ENCODE measurements at regions not wholly inside any gene's neighbourhood (a gene's known extent, or its start where the extent isn't known, plus 50 kb on each side); places are given as distances from the start of the nearest gene placed in this dataset.
"Not testable (repeated sequence)": the region's sequence is repeated elsewhere in the genome, so short reads cannot be mapped to it uniquely, and the experiment has no call there.

- not testable (repeated sequence) for DNase-seq
These were observed 172.9 kb upstream of the MBL2 start for GRCh38 chr10:52945521-52945920.

DNA sequence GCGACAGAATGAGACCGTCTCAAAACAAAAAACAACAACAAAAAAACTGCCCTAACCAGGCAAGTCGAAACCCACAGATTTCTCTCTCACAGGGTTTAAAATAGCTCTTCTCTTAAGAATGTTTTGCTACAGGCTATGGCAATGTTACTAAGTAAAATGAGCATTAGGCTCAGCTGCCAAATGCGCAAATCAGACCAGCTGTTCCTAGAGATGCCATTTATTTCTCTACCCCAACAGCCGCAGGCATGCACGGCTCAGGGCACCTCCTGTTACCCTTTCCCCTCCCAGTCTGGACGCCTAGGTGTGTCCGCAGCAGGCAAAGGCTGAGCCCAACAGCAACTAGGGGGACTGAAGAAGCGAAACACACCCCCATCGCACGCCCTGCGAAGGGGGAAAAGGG is 168.3 kb upstream of the MBL2 start:
- no peak for DNase-seq

GRCh38 chr10:52939894-52940293 is 167.3 kb upstream of the MBL2 start:
- no peak for DNase-seq

- DNase-seq, result no peak
These were observed 161.2 kb upstream of the MBL2 start for GRCh38 chr10:52933748-52934147.

DNA sequence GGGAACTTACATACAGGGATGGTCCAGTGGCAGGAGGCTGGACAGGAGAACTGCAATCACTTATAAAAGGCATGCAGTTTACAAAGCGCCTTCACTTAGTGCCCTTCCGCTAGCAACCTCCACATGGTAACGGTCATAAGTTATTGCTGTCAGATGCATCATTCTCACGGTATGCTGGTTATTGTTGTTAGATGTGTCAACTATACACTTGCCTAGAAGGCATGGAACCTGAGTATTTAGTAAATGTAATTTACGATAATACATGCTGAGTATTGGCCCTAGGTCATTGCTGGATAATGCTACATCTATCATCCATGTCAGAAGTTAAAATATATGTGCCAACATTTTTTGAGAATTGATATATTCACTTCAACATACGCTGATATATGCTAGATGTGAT is 155.1 kb upstream of the MBL2 start:
- no peak for DNase-seq

DNA sequence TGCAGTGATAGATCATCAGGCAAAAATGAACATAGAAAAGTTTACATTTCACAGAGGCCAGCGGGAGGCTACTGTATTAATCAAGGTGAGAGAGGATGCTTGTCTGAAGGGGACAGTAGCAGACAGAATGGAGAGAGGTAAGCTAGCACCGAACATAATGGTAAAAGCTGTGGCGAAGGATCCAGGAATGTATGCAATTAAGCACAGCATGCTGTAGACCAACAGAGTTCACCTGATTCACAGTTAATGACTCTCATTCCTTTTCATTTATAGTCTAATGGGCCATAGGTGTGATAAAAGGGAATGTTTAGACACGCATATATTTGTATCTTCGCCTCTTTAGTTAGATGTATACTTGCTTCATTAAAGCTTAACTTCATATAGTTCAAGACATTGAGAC is 150.9 kb upstream of the MBL2 start:
- DNase-seq, result no peak

GRCh38 chr10:52918714-52919305 is 146.2 kb upstream of the MBL2 start:
- no peak for DNase-seq

DNA sequence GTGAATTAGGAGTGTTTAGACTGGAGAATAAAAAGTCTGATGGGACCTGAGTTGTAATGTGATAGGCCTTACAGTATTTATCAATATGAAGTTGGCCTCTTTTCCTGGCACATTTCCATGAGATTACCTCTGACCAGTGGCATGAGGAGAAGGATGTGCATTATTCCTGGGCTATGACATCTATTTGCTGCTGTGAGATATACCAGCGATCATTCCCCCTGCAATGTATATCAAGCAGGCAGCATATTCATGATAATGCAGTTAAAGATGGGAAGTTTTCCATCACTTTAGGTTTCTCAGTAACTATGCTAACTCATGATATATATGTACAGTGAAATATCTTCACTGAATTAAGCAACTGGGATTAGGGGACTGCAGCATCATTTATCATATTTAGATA is 142.8 kb upstream of the MBL2 start:
- DNase-seq, result no peak

DNA sequence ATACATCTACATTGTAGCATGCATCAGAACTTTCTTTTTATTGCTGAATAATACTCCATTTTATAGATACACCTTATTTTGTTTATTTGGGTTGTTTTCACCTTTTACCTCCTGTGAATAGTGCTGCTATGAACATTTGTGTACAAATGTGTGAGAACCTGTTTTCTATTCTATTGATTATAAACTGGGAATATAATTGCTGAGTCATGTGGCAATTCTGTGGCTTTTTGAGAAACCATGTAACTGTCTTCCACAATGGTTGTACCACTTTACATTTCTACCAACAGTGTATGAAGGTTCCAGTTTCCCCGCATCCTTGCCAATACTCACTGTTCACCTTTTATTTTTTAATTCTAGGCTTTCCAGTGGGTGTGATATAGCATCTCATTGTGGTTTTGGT is 138.6 kb upstream of the MBL2 start:
- DNase-seq, result no peak

- no peak for DNase-seq
These were observed 135.9 kb upstream of the MBL2 start for GRCh38 chr10:52908478-52908877.

DNA sequence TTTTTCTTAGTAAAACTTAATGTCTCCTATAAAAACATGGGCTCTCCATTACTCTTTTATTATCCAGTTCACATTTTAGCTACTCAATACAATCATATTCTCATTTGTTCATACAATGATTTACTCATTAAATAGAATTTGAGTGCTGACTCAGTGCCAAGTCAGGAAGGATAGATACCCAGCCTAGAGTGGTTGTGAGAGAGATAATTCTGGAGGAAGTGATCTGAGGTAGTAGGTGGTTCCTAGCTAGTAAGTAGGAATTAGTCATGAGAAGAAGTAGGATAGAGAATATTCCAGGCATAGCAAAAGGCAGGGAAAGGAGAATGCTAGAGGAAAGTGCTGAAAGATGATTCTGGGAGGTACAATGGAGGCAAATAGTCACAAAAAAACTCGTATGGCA is 133.5 kb upstream of the MBL2 start:
- no peak for DNase-seq

- DNase-seq, result no peak
These were observed 130.9 kb upstream of the MBL2 start for GRCh38 chr10:52903397-52903938.

DNA sequence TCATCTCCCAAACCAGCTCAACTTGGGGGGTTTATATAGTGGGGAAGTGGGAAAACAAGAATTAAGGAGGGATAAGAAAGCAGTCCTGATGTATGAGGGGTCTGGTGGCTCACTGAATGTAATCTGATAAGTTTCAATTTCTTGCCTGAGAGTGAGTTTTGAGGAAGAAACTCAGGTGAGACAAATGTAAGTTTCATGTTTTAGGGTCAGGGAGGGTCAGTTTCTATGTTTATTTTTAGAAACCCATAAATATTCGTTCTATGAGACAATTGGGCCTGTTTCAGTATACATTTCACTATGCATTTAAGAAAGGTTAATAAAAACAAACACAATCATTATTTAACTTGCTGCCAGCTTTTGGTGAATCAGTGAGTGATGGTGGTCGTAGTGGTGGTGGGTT is 128.0 kb upstream of the MBL2 start:
- DNase-seq, result no peak

- DNase-seq, result no peak
These were observed 124.6 kb upstream of the MBL2 start for GRCh38 chr10:52897162-52897561.

DNA sequence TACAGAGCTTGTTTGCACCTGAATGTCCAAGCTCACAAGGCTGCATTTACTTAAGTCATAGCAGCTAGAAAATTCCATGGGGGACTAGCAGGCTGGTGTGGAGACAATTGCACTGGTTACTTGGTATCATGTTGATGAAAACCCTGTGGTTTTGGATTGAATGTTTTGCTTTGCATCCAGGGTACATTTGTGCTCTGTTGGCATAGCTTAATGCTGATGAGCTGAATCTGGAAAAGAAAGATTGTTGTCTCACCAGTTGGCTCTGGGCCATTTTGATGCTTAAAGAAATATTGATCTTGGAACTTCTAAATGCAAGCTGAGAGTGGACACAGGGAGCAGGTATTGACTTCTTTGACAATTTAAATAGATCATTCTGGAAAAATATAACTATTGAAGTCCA is 122.5 kb upstream of the MBL2 start:
- no peak for DNase-seq

DNA sequence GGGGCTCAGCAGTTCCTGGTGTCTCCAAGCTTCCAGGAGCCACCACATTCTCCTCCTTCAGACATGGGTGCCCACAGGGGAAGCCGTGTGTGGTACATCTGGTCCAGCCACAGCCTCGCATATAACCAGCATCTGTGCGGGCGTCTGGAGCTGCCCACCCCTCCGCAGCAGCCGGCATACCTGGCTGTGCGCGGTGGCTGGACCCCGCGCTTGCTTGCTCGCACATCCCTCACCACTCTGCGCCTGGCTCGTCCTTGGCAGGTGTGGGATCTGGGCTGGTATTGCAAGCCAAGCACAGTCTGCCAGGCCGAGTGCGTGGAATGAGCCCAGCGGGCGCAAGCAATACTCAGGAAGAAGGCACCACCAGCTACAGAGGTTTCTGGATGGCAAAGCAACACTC is 117.7 kb upstream of the MBL2 start:
- no peak for DNase-seq

GRCh38 chr10:52889611-52890010 is 117.0 kb upstream of the MBL2 start:
- DNase-seq, result no peak

- peak in 1 of 2 experiments; percentile 20 for DNase-seq
These were observed 111.7 kb upstream of the MBL2 start for GRCh38 chr10:52883996-52884871.

GRCh38 chr10:52879091-52879807 is 106.7 kb upstream of the MBL2 start:
- DNase-seq, result no peak

GRCh38 chr10:52877451-52877850 is 104.9 kb upstream of the MBL2 start:
- no peak for DNase-seq

DNA sequence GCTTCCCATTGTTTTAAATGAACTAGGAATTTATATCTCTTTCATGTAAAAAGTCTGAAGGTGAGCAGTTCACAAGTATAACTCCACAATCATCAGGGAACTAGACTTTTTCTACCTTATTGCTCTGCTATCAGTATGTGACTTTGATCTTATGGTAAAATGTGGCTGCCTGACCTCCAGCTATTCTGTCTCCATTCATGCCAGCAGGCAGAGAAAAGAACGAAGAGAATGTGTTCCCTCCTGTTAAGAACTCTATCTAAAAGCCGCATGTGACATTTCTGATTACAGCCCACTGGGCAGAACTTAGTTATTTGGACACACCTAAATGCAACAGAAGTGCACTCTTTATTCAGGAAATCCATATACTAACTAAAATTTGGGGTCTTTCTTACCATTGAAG is 102.8 kb upstream of the MBL2 start:
- DNase-seq, result no peak

- no peak for DNase-seq
These were observed 102.0 kb upstream of the MBL2 start for GRCh38 chr10:52874581-52874980.

- no peak for DNase-seq
These were observed 98.7 kb upstream of the MBL2 start for GRCh38 chr10:52871191-52871843.

Data from activated T-cell treated with anti-CD3 and anti-CD28 coated beads, Interleukin-2, amount 50 U/mL, for 48 hours (primary cell).